ENCODE measurements at regions not wholly inside any gene's neighbourhood (a gene's known extent, or its start where the extent isn't known, plus 50 kb on each side); places are given as distances from the start of the nearest gene placed in this dataset.

GRCh38 chr6:62429781-62430180 lies 143.8 kb upstream of the KHDRBS2 start:
- Histone ChIP-seq H4K20me1 (replicated peaks; ENCODE audit: insufficient read depth) (no peaks in the 10 kb centered on the region), H3K4me3 (no peak overlapping the region), H3F3A (replicated peaks; ENCODE audit: low read depth) (no peaks in the 10 kb centered on the region), H3K36me3 (ENCODE audit: insufficient read depth) (no peaks in the 10 kb centered on the region), H2AFZ (peak overlapping the region; percentile 49; the same call in 1 of the 2 replicates), H3K4me1 (ENCODE audit: insufficient read depth) (no peaks in the 10 kb centered on the region), H3K4me2 (no peak overlapping the region), H3K9me2 (ENCODE audit: insufficient read depth) (no peaks in the 10 kb centered on the region), H3K27me3 (ENCODE audit: insufficient read depth) (no peaks in the 10 kb centered on the region), H3K27ac (ENCODE audit: low read depth) (no peak overlapping the region), H3K79me2 (replicated peaks; ENCODE audit: insufficient read depth) (no peaks in the 10 kb centered on the region)
- Mint-ChIP-seq H3K4me1 (no peaks in the 10 kb centered on the region), H3K36me3 (ENCODE audit: low read depth) (no peaks in the 10 kb centered on the region), H3K9me3 (no peaks in the 10 kb centered on the region; the same call in 2 of the 3 replicates), H3K4me3 (no peak overlapping the region), H3K27ac (no peak overlapping the region), H3K27me3 (ENCODE audit: insufficient read depth, low read depth, poor library complexity) (peaks cover 4% of the 10 kb centered on the region)
- ATAC-seq (no peak), DNase-seq (ENCODE audit: low spot score) (no peak)
- TF ChIP-seq, protein P1, sequence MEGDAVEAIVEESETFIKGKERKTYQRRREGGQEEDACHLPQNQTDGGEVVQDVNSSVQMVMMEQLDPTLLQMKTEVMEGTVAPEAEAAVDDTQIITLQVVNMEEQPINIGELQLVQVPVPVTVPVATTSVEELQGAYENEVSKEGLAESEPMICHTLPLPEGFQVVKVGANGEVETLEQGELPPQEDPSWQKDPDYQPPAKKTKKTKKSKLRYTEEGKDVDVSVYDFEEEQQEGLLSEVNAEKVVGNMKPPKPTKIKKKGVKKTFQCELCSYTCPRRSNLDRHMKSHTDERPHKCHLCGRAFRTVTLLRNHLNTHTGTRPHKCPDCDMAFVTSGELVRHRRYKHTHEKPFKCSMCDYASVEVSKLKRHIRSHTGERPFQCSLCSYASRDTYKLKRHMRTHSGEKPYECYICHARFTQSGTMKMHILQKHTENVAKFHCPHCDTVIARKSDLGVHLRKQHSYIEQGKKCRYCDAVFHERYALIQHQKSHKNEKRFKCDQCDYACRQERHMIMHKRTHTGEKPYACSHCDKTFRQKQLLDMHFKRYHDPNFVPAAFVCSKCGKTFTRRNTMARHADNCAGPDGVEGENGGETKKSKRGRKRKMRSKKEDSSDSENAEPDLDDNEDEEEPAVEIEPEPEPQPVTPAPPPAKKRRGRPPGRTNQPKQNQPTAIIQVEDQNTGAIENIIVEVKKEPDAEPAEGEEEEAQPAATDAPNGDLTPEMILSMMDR (conservative IDR thresholded peaks at IDR 0.05; ENCODE audit: low read depth in 2 of 2) = no peak
- no peak for TF ChIP-seq STAT1 (IDR thresholded peaks at IDR 0.05; ENCODE audit: unreplicated experiment)
- no peak for TF ChIP-seq REST (IDR thresholded peaks at IDR 0.05; ENCODE audit: unreplicated experiment)
- no peak for TF ChIP-seq JUNB (IDR thresholded peaks at IDR 0.05; ENCODE audit: unreplicated experiment)
- no peak for TF ChIP-seq ZNF331 (CRISPR knock-in tag; IDR thresholded peaks at IDR 0.05; ENCODE audit: low read depth)

DNA sequence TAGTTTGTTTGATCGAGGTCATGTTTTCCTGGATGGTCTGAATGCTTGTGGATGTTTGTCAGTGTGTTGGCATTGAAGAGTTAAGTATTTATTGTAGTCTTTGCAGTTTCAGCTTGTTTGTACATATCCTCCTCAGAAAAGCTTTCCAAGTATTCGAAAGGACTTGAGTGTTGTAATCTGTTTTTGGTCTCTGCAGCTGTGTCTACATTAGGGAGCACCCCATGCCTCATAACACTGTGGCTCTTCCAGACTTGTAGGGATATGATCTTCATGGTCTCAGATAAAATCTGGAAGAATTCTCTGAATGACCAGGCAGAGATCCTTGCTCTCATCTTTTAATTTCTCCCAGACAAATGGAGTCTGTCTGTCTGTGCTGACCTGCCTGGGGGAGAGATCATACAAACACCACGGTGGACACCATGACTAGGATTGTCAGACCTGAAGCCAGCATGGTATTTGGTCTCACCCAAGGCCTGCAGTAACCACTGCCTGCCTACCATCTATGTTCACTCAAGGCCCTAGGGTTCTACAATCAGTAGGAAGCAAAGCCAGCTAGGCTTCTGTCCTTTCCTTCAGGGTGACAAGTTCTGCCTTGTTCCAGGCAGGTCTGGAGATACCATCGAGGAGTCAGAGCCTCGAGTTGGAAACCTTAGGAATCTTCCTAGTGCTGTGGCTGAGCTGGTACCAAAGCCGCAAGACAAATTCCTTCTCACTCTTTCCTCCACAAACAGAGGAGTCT lies 114.7 kb upstream of the KHDRBS2 start:
- no peaks in the 10 kb centered on the region for H3K4me1 ChIP-seq (ENCODE audit: insufficient read depth)
- no peaks in the 10 kb centered on the region for H3K79me2 ChIP-seq (replicated peaks; ENCODE audit: insufficient read depth)
- peak overlapping the region; percentile 67; the same call in 1 of the 2 replicates for H2AFZ ChIP-seq
- Mint-ChIP-seq H3K4me3 (no peak overlapping the region), H3K4me1 (no peaks in the 10 kb centered on the region), H3K36me3 (ENCODE audit: low read depth) (peaks cover 3% of the 10 kb centered on the region; the same call in 1 of the 3 replicates), H3K27ac (no peak overlapping the region), H3K27me3 (ENCODE audit: insufficient read depth, low read depth, poor library complexity) (no peaks in the 10 kb centered on the region), H3K9me3 (peaks cover 4% of the 10 kb centered on the region; the same call in 2 of the 3 replicates)
- ATAC-seq = no peak
- H4K20me1 ChIP-seq (replicated peaks; ENCODE audit: insufficient read depth) = no peaks in the 10 kb centered on the region
- no peaks in the 10 kb centered on the region for H3K36me3 ChIP-seq (ENCODE audit: insufficient read depth)
- H3F3A ChIP-seq (replicated peaks; ENCODE audit: low read depth) = no peaks in the 10 kb centered on the region
- no peaks in the 10 kb centered on the region for H3K9me2 ChIP-seq (ENCODE audit: insufficient read depth)
- no peak overlapping the region for H3K27ac ChIP-seq (ENCODE audit: low read depth)
- H3K4me3 ChIP-seq = no peak overlapping the region
- no peak overlapping the region for H3K4me2 ChIP-seq
- DNase-seq (ENCODE audit: low spot score) = no peak
- H3K27me3 ChIP-seq (ENCODE audit: insufficient read depth) = no peaks in the 10 kb centered on the region
- TF ChIP-seq POLR2AphosphoS5 (IDR thresholded peaks at IDR 0.05; ENCODE audit: low read depth) (no peak), NANOG (IDR thresholded peaks at IDR 0.05; ENCODE audit: borderline replicate concordance) (no peak), EZH2phosphoT487 (IDR thresholded peaks at IDR 0.05; ENCODE audit: unreplicated experiment) (no peak), STAT1 (IDR thresholded peaks at IDR 0.05; ENCODE audit: unreplicated experiment) (no peak), ZNF331 (CRISPR knock-in tag; IDR thresholded peaks at IDR 0.05; ENCODE audit: low read depth) (no peak), ZNF114 (CRISPR knock-in tag; IDR thresholded peaks at IDR 0.05) (no peak)
- TF ChIP-seq, protein P2, sequence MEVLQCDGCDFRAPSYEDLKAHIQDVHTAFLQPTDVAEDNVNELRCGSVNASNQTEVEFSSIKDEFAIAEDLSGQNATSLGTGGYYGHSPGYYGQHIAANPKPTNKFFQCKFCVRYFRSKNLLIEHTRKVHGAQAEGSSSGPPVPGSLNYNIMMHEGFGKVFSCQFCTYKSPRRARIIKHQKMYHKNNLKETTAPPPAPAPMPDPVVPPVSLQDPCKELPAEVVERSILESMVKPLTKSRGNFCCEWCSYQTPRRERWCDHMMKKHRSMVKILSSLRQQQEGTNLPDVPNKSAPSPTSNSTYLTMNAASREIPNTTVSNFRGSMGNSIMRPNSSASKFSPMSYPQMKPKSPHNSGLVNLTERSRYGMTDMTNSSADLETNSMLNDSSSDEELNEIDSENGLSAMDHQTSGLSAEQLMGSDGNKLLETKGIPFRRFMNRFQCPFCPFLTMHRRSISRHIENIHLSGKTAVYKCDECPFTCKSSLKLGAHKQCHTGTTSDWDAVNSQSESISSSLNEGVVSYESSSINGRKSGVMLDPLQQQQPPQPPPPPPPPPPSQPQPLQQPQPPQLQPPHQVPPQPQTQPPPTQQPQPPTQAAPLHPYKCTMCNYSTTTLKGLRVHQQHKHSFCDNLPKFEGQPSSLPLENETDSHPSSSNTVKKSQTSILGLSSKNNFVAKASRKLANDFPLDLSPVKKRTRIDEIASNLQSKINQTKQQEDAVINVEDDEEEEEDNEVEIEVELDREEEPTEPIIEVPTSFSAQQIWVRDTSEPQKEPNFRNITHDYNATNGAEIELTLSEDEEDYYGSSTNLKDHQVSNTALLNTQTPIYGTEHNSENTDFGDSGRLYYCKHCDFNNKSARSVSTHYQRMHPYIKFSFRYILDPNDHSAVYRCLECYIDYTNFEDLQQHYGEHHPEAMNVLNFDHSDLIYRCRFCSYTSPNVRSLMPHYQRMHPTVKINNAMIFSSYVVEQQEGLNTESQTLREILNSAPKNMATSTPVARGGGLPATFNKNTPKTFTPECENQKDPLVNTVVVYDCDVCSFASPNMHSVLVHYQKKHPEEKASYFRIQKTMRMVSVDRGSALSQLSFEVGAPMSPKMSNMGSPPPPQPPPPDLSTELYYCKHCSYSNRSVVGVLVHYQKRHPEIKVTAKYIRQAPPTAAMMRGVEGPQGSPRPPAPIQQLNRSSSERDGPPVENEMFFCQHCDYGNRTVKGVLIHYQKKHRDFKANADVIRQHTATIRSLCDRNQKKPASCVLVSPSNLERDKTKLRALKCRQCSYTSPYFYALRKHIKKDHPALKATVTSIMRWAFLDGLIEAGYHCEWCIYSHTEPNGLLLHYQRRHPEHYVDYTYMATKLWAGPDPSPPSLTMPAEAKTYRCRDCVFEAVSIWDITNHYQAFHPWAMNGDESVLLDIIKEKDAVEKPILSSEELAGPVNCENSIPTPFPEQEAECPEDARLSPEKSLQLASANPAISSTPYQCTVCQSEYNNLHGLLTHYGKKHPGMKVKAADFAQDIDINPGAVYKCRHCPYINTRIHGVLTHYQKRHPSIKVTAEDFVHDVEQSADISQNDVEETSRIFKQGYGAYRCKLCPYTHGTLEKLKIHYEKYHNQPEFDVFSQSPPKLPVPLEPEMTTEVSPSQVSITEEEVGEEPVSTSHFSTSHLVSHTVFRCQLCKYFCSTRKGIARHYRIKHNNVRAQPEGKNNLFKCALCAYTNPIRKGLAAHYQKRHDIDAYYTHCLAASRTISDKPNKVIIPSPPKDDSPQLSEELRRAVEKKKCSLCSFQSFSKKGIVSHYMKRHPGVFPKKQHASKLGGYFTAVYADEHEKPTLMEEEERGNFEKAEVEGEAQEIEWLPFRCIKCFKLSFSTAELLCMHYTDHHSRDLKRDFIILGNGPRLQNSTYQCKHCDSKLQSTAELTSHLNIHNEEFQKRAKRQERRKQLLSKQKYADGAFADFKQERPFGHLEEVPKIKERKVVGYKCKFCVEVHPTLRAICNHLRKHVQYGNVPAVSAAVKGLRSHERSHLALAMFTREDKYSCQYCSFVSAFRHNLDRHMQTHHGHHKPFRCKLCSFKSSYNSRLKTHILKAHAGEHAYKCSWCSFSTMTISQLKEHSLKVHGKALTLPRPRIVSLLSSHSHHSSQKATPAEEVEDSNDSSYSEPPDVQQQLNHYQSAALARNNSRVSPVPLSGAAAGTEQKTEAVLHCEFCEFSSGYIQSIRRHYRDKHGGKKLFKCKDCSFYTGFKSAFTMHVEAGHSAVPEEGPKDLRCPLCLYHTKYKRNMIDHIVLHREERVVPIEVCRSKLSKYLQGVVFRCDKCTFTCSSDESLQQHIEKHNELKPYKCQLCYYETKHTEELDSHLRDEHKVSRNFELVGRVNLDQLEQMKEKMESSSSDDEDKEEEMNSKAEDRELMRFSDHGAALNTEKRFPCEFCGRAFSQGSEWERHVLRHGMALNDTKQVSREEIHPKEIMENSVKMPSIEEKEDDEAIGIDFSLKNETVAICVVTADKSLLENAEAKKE (CRISPR knock-in tag; IDR thresholded peaks at IDR 0.05) = no peak

Data from GM23338 (cell line).